Duodenal mucosa (tissue), 2 donors: ENCODE measurements at regions not wholly inside any gene's neighbourhood (a gene's known extent, or its start where the extent isn't known, plus 50 kb on each side); places are given as distances from the start of the nearest gene placed in this dataset.

Experiments used
- H3K27ac ChIP-seq: one replicate; pipeline ENCODE4 v1.7.0; 2013; ENCODE audit warnings: low read depth, low read length
- H3K27me3 ChIP-seq, 2 donors: one replicate each; pipeline ENCODE4 v1.7.0; 2013; ENCODE audit warnings: low read length in 2 of 2, control low read depth in 1 of 2; ENCODE audit not compliant: insufficient read depth in 2 of 2, control insufficient read depth in 1 of 2
- H3K36me3 ChIP-seq, 2 donors: one replicate each; pipeline ENCODE4 v1.7.0; 2013; ENCODE audit warnings: low read length in 2 of 2, control low read depth in 1 of 2; ENCODE audit not compliant: insufficient read depth in 2 of 2, control insufficient read depth in 1 of 2
- H3K4me1 ChIP-seq, 2 donors: one replicate each; pipeline ENCODE4 v1.7.0; 2013; ENCODE audit warnings: low read length in 2 of 2, control low read depth in 1 of 2; ENCODE audit not compliant: insufficient read depth in 2 of 2, control insufficient read depth in 1 of 2
- H3K4me3 ChIP-seq, 2 donors: one replicate each; pipeline ENCODE4 v1.7.0; 2013; ENCODE audit warnings: low read length in 2 of 2, low read depth in 1 of 2
- H3K9ac ChIP-seq, 2 donors: one replicate each; pipeline ENCODE4 v1.7.0; 2013; ENCODE audit warnings: low read length in 2 of 2, low read depth in 1 of 2
- H3K9me3 ChIP-seq, 2 donors: one replicate each; pipeline ENCODE4 v1.7.0; 2013; ENCODE audit warnings: low read length in 2 of 2, control low read depth in 1 of 2; ENCODE audit not compliant: control insufficient read depth in 1 of 2

GRCh38 chr18:41569867-41570266 is 385.2 kb upstream of the PIK3C3 start:
- Histone ChIP-seq H3K36me3 (no peaks in the 10 kb centered on the region), H3K27ac (no peak overlapping the region), H3K4me1 (no peaks in the 10 kb centered on the region), H3K27me3 (no peaks in the 10 kb centered on the region), H3K4me3 (no peak overlapping the region), H3K9ac (no peak overlapping the region), H3K9me3 (no peaks in the 10 kb centered on the region)

DNA sequence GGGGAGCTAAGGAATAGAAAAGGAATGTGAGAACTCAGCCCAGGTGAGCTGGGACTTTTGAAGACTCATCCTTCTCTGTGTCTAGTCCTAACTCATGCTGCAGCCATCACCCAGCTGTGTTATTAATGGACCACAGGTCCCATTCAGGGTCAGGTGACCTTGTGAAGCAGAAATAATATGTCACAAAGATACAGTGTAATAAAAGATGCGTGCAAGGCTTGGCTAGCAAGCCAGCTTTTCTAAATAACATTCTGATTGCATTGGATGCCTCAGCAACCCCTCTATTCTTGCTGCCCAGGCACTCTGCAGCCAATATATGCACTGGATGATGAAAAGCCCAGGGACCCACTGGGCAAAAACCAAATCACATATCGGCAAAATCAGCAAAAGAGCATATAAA is 393.1 kb upstream of the PIK3C3 start:
- Histone ChIP-seq H3K36me3 (no peaks in the 10 kb centered on the region), H3K4me1 (no peaks in the 10 kb centered on the region)

GRCh38 chr18:41558715-41559114 is 396.3 kb upstream of the PIK3C3 start:
- H3K27me3 ChIP-seq, result no peaks in the 10 kb centered on the region
- H3K4me1 ChIP-seq, result no peaks in the 10 kb centered on the region
- no peaks in the 10 kb centered on the region for H3K36me3 ChIP-seq
- peaks cover 0 to 4% of the 10 kb centered on the region in 2 donors for H3K9me3 ChIP-seq
- no peak overlapping the region for H3K27ac ChIP-seq
- no peak overlapping the region for H3K9ac ChIP-seq
- no peak overlapping the region for H3K4me3 ChIP-seq

More for the DNA sequence above, 393.1 kb upstream of the PIK3C3 start:
- Histone ChIP-seq H3K9ac (no peak overlapping the region), H3K9me3 (peaks cover 0 to 5% of the 10 kb centered on the region in 2 donors), H3K4me3 (no peak overlapping the region), H3K27ac (no peak overlapping the region), H3K27me3 (no peaks in the 10 kb centered on the region)

GRCh38 chr18:41553716-41554115 is 401.3 kb upstream of the PIK3C3 start:
- no peaks in the 10 kb centered on the region for H3K27me3 ChIP-seq
- no peak overlapping the region for H3K4me3 ChIP-seq
- no peaks in the 10 kb centered on the region for H3K9me3 ChIP-seq
- no peaks in the 10 kb centered on the region for H3K36me3 ChIP-seq
- H3K4me1 ChIP-seq, result no peaks in the 10 kb centered on the region
- no peak overlapping the region for H3K27ac ChIP-seq
- H3K9ac ChIP-seq, result no peak overlapping the region

- H3K36me3 ChIP-seq, result no peaks in the 10 kb centered on the region
- no peaks in the 10 kb centered on the region for H3K4me1 ChIP-seq
- H3K27me3 ChIP-seq, result no peaks in the 10 kb centered on the region
- no peak overlapping the region for H3K27ac ChIP-seq
- H3K4me3 ChIP-seq, result no peak overlapping the region
- no peaks in the 10 kb centered on the region for H3K9me3 ChIP-seq
- H3K9ac ChIP-seq, result no peak overlapping the region
These were observed 406.3 kb upstream of the PIK3C3 start for GRCh38 chr18:41548521-41549260.

DNA sequence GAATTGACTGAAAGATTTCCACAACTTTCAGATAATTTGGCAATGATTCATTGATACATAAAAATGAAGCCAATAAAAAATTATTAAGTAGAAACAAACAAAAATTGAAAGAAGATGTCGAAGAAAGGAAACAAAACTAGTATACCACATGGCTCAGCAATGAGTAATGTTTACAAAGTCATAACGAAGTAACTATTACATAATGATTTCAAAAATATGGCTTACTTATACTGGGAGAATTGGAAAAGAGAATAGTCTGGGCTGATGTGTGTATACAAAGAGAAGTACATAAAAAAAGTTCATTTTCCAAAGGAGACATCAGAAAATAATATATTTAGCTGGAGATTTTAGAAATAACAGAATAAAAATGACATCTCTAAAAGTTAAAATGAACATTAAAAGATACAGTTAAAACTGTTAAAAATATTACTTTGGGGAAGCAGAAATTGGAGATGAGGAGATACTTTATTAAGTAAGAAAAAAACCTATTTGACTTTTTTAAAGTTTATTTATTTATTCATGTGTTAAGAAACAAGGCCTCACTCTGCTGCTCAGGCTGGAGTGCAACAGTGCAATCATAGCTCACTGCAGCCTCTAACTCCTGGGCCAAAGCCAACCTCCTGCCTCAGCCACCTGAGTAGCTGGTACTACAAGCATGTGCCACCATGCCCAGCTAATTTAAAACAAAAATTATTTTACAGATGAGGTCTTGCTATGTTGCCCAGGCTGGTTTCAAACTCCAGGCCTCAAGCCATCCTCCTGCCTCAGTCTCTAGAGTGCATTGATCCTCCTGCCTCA is 409.7 kb upstream of the PIK3C3 start:
- H3K27me3 ChIP-seq, result no peaks in the 10 kb centered on the region
- no peak overlapping the region for H3K9ac ChIP-seq
- H3K36me3 ChIP-seq, result no peaks in the 10 kb centered on the region
- H3K9me3 ChIP-seq, result no peaks in the 10 kb centered on the region
- no peaks in the 10 kb centered on the region for H3K4me1 ChIP-seq
- H3K4me3 ChIP-seq, result no peak overlapping the region
- H3K27ac ChIP-seq, result no peak overlapping the region

GRCh38 chr18:41543815-41544214 is 411.2 kb upstream of the PIK3C3 start:
- Histone ChIP-seq H3K27me3 (no peaks in the 10 kb centered on the region), H3K36me3 (no peaks in the 10 kb centered on the region), H3K9ac (no peak overlapping the region), H3K27ac (no peak overlapping the region), H3K9me3 (peaks cover 0 to 6% of the 10 kb centered on the region in 2 donors), H3K4me3 (no peak overlapping the region), H3K4me1 (no peaks in the 10 kb centered on the region)

DNA sequence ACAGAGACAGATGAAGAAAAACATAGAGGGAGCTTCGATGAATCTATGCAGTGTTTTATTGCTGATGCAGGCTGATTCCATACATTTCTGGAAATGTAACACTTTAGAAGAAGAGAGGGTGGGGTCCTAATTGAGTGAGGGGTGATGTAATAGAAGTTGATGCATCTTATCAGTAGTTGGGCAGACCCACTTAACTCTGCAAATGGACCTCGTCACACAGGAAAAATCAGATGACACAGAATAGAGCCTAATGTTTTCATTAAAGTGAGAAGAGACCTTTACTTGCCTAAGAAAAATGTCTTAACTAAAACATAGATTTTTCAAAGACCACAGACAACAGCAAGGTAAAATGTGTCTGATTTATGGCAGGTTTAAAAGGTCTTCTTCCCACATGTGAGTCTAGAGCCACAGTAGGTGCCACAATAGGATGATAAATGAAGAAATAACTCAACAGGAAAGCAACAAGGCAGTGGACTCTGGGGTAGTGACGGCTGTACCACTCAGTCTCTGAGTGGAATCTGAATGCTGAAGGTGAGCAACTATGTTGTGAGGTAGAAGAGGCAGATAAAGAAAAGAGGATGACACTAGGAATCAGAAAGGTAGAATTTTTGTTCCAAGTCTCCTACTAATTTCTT is 414.7 kb upstream of the PIK3C3 start:
- Histone ChIP-seq H3K9me3 (peaks cover 0 to 9% of the 10 kb centered on the region in 2 donors), H3K9ac (no peak overlapping the region), H3K27ac (no peak overlapping the region), H3K4me1 (no peaks in the 10 kb centered on the region), H3K27me3 (no peaks in the 10 kb centered on the region), H3K4me3 (no peak overlapping the region), H3K36me3 (no peaks in the 10 kb centered on the region)

- Histone ChIP-seq H3K4me3 (no peak overlapping the region), H3K9me3 (peaks cover 0 to 9% of the 10 kb centered on the region in 2 donors), H3K27ac (no peak overlapping the region), H3K9ac (no peak overlapping the region), H3K36me3 (no peaks in the 10 kb centered on the region), H3K4me1 (no peaks in the 10 kb centered on the region), H3K27me3 (no peaks in the 10 kb centered on the region)
These were observed 416.3 kb upstream of the PIK3C3 start for GRCh38 chr18:41538751-41539150.

GRCh38 chr18:41537666-41538065 is 417.4 kb upstream of the PIK3C3 start:
- Histone ChIP-seq H3K4me3 (no peak overlapping the region), H3K36me3 (no peaks in the 10 kb centered on the region), H3K9me3 (peaks cover 0 to 9% of the 10 kb centered on the region in 2 donors), H3K4me1 (no peaks in the 10 kb centered on the region), H3K9ac (no peak overlapping the region), H3K27me3 (no peaks in the 10 kb centered on the region), H3K27ac (no peak overlapping the region)
